ES-I3 (cell line): ENCODE measurements at regions not wholly inside any gene's neighbourhood (a gene's known extent, or its start where the extent isn't known, plus 50 kb on each side); places are given as distances from the start of the nearest gene placed in this dataset.

Source experiments
- H3K36me3 ChIP-seq: 2 replicates; pipeline ENCODE4 v1.6.1; 2013; ENCODE audit warnings: mild to moderate bottlenecking, low read length, control low read depth, moderate library complexity; ENCODE audit not compliant: insufficient read depth
- H3K4me1 ChIP-seq: 2 replicates; pipeline ENCODE4 v1.6.1; 2013; ENCODE audit warnings: mild to moderate bottlenecking, control low read depth, low read length; ENCODE audit not compliant: insufficient read depth
- H3K9ac ChIP-seq: 2 replicates; pipeline ENCODE4 v1.6.1; 2013; ENCODE audit warnings: low read depth, mild to moderate bottlenecking, low read length, moderate library complexity
- H3K9me3 ChIP-seq: 2 replicates; pipeline ENCODE4 v1.6.1; 2013; ENCODE audit warnings: mild to moderate bottlenecking, low read length, moderate library complexity; ENCODE audit not compliant: control insufficient read depth, insufficient read depth

DNA sequence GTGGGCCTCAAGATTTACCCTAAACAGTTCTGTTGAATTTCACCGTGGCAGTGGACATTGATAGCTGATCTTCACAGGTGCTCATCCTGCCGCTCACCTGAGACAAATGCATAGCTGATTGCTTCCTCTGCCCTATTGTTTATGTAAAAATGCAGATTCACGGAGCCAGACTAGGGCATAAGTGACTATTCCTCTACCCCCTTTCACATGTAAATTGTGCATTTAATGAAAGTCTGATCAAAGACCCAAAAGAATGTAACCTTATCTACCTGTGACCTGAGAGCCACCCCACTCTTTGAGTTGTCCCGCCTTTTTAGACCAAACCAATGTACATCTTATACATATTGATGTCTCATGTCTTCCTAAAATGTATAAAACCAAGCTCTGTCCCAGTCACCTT lies 312.4 kb upstream of the CDH5 start:
- peaks cover 11% of the 10 kb centered on the region; the same call in 1 of the 2 replicates for H3K4me1 ChIP-seq
- no peak overlapping the region for H3K9ac ChIP-seq
- H3K9me3 ChIP-seq = no peaks in the 10 kb centered on the region
- no peaks in the 10 kb centered on the region for H3K36me3 ChIP-seq

DNA sequence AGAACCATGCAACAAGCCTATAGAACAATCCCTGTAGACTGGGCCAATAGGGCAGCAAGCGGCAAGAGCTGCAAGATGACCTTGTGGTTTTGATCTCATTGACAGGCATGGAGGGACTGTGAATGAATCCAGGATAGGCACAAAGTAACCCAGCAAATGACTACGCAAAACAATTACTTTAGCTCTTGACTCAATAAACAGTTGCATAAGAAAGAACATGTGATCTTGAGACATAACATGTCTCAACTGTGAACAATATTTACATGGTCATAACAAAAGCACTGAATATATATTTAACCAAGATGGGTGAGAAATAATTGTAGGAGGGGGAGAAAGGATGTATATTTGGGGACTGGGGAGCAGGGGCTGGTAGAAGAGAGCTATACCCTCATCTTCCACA lies 313.7 kb upstream of the CDH5 start:
- Histone ChIP-seq H3K36me3 (no peaks in the 10 kb centered on the region), H3K9me3 (no peaks in the 10 kb centered on the region), H3K4me1 (peaks cover 11% of the 10 kb centered on the region; the same call in 1 of the 2 replicates), H3K9ac (no peak overlapping the region)

DNA sequence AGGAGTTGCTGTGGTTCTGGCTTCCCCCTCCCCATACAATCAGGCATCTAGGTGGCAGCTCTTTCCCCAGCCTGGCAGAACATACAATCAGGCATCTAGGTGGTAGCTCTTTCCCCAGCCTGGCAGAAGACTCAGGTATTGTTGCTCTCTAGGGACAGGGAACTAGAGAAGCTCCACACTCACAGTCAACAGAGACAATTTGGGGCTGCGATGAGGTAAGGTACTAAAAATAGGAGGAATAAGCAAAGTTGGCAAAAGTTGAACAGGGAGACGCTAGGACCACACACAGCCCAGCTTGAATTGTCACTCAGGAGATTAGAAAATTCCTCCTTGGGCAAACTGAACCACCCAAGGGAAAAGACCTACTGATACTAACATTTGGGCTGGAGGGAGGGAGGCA lies 315.5 kb upstream of the CDH5 start:
- H3K4me1 ChIP-seq = peaks cover 11% of the 10 kb centered on the region; the same call in 1 of the 2 replicates
- H3K9me3 ChIP-seq = no peaks in the 10 kb centered on the region
- H3K9ac ChIP-seq = no peak overlapping the region
- no peaks in the 10 kb centered on the region for H3K36me3 ChIP-seq

DNA sequence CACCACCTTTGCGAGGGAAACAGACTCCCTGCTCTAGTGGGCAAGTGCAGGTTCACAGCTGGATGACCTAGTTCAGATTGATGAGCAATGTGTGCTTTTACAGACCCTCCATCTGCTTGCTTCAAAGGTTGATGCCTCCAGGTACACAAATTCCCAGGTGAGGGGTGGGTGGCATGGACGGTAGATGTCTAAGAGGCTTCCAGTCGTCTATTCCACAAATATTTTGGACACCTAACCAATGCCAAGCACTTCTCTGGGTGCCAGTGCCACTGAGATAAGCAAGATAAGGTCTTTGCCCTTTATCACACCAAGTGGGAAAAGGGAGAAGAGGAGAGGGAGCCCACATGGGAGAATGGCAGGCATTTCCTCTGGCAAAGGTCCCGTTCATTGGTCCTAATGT lies 316.6 kb upstream of the CDH5 start:
- Histone ChIP-seq H3K36me3 (no peaks in the 10 kb centered on the region), H3K9ac (no peak overlapping the region), H3K4me1 (peaks cover 11% of the 10 kb centered on the region; the same call in 1 of the 2 replicates), H3K9me3 (no peaks in the 10 kb centered on the region; the same call in 1 of the 2 replicates)

DNA sequence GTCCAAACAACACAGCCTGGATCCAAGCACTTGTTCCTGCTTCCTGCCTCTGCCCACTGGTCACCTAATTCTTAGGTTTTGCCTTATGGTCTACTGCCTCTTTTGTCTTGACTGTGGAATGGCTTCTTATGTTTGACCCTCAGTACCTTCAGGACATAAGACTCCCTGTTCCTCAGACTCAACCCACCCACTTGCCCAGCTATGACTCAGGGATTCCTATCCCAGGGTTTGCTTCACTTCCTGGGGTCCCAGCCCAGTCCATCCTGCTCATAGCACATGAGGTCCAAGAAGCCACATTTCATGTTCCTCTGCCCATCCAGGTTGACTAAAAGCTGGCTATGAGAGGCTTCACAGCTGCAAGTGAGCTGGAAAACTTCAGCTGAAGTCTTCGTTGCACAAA lies 320.9 kb upstream of the CDH5 start:
- no peak overlapping the region for H3K9ac ChIP-seq
- H3K9me3 ChIP-seq = no peaks in the 10 kb centered on the region; the same call in 1 of the 2 replicates
- H3K36me3 ChIP-seq = no peaks in the 10 kb centered on the region
- H3K4me1 ChIP-seq = no peaks in the 10 kb centered on the region

DNA sequence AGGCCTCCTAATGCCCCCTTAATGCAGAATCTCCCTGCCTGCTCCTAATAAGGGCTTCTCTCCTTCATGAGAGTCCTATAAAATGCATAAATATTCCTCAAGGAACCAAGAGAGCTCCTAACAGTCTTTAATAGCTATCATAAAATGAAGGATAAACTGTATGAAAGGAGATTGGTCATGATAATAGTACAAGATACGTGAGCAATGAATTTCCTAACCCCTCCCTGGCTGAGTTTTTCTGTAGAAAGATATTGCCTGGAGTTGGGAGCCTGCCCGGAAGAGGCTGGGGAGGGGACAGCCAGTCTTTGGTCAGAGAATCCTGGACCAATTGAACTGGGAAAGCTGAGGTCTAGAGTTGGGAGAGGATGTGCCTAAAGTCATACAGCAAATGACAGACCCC lies 321.9 kb upstream of the CDH5 start:
- Histone ChIP-seq H3K9me3 (no peaks in the 10 kb centered on the region; the same call in 1 of the 2 replicates), H3K36me3 (no peaks in the 10 kb centered on the region), H3K4me1 (no peaks in the 10 kb centered on the region), H3K9ac (no peak overlapping the region)

DNA sequence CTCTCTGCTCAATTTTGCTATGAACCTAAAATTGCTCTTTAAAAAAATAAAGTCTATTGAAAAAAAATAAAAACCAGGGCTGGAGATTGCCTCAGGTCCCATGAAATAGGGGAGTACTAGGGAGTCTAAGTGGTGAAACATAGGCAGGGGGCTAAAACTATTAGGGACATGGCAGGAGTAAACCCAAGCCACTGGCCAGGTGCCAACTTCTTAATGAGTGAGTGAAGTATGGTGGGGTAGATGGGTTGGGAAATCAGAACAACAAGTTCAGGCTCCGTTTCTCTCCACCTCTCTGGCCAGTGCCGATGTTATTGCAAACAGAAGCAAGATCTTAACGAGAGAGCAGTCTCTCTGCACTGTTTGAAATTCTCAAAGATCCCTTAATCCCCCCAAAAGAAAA lies 322.4 kb upstream of the CDH5 start:
- Histone ChIP-seq H3K9me3 (no peaks in the 10 kb centered on the region; the same call in 1 of the 2 replicates), H3K4me1 (no peaks in the 10 kb centered on the region), H3K9ac (no peak overlapping the region), H3K36me3 (no peaks in the 10 kb centered on the region)

DNA sequence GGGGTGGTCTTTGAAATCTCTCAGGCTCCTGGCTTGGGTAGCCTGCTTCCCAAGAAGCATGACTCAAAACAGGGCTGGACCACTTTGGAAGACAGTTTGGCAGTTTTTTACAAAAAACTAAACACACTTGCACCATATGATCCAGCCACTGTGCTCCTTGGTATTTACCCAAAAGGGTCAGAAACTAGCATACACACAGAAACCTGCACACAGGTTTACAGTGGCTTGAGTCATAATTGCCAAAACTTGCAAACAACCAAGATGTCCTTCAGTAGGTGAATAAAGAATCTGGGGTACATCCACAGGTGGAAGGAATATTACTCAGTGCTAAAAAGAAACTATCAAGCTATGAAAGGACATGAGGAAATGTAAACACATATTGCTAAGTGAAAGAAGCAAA lies 323.2 kb upstream of the CDH5 start:
- no peaks in the 10 kb centered on the region; the same call in 1 of the 2 replicates for H3K9me3 ChIP-seq

DNA sequence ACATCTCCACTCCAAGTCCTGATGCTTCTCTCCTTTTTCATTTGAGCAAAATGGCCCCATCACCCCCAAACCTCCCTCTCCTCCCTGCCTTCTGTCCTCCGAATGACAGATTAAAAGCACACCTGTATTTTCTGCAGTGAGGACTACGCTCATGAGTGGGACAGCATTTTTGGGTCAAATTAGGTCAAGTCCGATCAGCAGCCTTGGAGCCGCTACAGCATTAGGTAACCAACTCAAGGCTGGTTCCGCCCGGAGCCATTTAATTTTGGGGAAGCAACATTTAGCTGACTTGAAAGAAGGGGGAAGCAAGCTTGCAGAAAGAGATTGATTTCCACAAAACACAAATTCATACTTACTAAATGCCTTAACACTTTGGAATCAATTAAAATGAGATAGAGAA lies 324.1 kb upstream of the CDH5 start:
- Histone ChIP-seq H3K36me3 (no peaks in the 10 kb centered on the region), H3K9me3 (no peaks in the 10 kb centered on the region; the same call in 1 of the 2 replicates), H3K4me1 (no peaks in the 10 kb centered on the region), H3K9ac (no peak overlapping the region)

More for the DNA sequence above, 323.2 kb upstream of the CDH5 start:
- no peak overlapping the region for H3K9ac ChIP-seq
- no peaks in the 10 kb centered on the region for H3K36me3 ChIP-seq
- no peaks in the 10 kb centered on the region for H3K4me1 ChIP-seq

DNA sequence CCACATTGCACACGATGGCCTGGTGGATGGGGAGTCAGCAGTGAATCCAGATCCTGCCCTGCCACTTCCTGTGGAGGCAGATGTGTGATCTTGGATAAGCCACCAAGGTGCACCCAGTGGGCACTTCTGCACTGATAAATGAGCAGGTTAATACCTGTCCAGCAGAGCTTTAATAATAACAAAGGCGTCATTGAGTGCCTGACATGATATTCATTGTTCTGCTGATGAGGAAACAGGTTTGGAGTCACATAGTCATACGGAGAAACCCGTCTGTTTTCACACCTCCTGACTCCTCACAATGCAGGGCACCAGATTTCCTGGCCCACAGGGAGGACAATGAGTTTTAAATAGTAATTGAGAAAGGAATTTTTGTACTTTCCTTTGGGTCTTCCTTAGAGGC lies 324.6 kb upstream of the CDH5 start:
- H3K9ac ChIP-seq = no peak overlapping the region
- no peaks in the 10 kb centered on the region; the same call in 1 of the 2 replicates for H3K9me3 ChIP-seq
- no peaks in the 10 kb centered on the region for H3K36me3 ChIP-seq
- H3K4me1 ChIP-seq = no peaks in the 10 kb centered on the region

DNA sequence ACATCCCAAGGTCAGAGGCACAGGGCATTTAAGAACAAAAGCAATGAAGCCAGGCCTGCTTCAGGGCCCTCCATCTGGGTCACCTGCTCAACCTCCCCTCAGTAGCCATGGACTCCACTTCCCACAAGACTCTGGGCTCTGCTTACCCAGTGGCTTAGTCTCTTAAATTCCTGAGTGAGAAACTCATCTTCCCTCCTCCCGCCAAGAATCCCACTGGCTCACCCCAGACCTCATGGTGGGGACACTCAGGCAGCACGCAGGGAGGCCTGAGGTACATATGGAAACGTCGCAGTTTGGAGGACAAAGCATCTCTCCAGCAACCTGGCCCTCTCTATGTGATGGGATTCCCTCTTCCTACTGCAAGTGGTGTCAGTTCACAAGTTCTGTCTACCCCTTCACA lies 326.7 kb upstream of the CDH5 start:
- no peak overlapping the region for H3K9ac ChIP-seq
- no peaks in the 10 kb centered on the region for H3K9me3 ChIP-seq
- H3K36me3 ChIP-seq = no peaks in the 10 kb centered on the region
- H3K4me1 ChIP-seq = no peaks in the 10 kb centered on the region

DNA sequence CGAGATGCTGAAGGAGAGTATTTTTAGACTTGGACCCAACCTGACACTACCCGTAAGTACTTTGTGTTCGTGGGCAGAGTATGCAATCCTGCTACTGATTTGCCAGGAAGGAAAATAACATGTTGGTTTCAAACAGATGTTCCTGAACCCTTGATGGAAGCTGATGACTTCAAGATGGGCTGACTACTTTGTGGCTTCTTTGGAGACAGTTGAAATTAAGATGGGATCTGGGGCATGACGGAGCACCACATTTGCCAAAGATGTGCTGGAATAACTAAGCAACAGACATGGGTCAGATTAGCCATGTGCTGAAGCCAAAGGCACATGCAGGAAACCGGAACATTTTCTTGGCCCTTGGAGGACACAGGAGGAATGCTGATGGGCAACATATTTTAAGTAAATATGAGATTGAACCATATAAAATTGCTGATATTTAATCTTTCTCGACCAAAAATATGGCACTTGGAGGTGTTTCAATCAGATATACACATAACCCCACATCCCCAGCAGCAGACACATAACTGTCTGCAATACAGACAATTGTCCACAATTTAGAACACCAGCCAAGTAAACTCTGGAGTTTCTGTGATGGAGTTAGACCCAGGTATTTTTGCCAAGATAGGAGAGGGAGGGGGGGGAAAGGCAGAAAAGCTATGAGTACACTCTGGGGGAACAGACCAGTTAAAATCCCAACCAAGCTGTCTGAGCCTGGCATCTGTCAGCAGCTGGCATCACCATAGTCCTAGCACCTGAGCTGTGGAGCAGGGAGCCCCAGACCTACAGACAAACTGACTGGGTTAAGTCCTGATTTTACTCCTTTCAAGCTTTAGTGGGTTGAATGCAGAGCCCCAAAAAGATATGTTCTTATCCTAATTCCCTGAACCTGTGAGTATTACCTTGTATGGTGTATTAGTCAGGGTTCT lies 329.4 kb upstream of the CDH5 start:
- H3K4me1 ChIP-seq = no peaks in the 10 kb centered on the region
- no peaks in the 10 kb centered on the region for H3K36me3 ChIP-seq
- no peaks in the 10 kb centered on the region for H3K9me3 ChIP-seq
- no peak overlapping the region for H3K9ac ChIP-seq

DNA sequence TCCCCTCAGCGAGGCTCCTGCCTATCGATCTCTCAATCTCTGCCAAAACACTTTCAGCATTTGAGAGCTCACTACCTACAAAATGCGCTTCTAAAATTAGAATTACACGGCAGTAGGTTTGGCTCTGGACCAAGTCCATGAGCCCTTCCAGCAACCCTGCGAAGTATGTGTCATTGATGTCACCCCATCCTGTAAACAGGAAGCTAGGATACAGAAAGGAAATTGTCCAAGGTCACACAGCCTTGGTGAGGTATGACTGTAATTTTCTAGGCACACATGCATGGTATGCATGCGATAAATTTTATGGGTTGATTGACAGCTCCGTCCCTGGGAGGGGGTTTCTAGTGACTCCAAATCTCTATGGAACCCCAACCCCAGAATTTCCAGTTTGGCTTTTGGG lies 330.3 kb upstream of the CDH5 start:
- H3K9me3 ChIP-seq = no peaks in the 10 kb centered on the region
- no peak overlapping the region for H3K9ac ChIP-seq
- H3K36me3 ChIP-seq = no peaks in the 10 kb centered on the region
- no peaks in the 10 kb centered on the region for H3K4me1 ChIP-seq

DNA sequence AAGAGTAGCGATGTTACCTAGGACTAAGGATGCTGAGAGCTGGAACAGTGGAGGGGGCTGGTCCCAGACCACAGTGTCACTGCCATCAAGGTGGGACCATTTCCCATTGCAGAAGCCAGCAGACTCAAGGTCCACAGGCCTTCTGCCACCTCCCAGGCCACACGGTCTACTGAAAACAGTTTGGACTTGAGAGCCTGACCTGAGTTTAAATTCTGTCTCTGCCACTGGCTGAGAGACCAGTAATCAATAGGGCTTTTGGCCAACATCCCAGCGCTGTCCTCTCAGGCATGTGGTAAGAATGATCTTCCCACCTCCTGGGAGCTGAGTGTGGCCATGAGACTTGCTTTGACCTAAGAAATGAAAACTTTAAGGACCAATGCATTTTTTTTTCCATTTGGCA lies 331.4 kb upstream of the CDH5 start:
- no peaks in the 10 kb centered on the region for H3K9me3 ChIP-seq
- no peaks in the 10 kb centered on the region for H3K36me3 ChIP-seq
- no peak overlapping the region for H3K9ac ChIP-seq
- H3K4me1 ChIP-seq = no peaks in the 10 kb centered on the region

DNA sequence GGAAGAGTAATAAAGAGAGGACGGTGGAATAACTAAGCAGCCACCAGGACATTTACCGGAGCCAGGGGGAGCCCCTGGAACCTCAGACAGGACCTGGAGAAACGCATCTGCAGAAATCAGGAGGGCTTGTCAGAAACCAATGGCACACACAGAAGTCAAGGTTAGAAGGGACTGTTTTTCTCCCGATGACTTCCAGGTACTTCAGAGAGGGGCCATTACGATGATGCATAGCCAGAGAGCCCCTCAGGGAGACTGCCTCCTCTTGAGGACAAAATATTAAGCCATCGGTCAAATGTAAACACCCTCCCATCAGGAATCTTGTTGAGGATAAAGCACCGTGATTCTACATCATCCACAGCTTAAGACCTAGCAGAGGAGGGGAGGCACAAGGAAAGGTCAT lies 333.6 kb upstream of the CDH5 start:
- Histone ChIP-seq H3K9ac (no peak overlapping the region), H3K4me1 (no peaks in the 10 kb centered on the region), H3K9me3 (no peaks in the 10 kb centered on the region), H3K36me3 (no peaks in the 10 kb centered on the region)
